DOHH2 (cell line): ENCODE measurements at regions not wholly inside any gene's neighbourhood (a gene's known extent, or its start where the extent isn't known, plus 50 kb on each side); places are given as distances from the start of the nearest gene placed in this dataset.

Source experiments
- CTCF ChIP-seq: fragments of 200-600 bp; sonication (generic); IDR thresholded peaks from one replicate; pipeline ENCODE4 v1.5.1; 2014; ENCODE audit warnings: antibody characterized with exemption, mild to moderate bottlenecking, low read depth, low read length; ENCODE audit not compliant: poor library complexity, severe bottlenecking
- EZH2phosphoT487 ChIP-seq: fragments of 200-600 bp; sonication (generic); IDR thresholded peaks from 2 replicates; pipeline ENCODE4 v1.6.1; 2017; ENCODE audit warnings: borderline replicate concordance, mild to moderate bottlenecking, antibody characterized with exemption, low read length, moderate library complexity, mixed read lengths

DNA sequence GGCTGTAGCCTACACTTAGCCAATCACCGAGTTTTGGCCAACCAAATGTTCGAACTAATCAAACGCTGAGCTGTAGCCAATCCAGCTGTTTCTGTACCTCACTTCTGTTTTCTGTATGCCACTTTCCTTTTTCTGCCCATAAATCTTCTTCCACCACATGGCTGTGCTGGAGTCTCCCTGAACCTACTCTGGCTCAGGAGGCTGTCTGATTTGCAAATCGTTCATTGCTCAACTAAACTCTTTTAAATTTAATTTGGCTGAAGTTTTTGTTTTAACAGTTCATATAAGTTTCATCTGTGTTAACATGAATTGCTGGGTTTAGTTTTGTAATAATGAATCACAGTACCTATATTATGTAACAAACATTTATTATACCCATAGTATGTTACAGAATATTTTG, 160.7 kb upstream of the PCDH7 start:
- TF ChIP-seq CTCF: no peak
- no peak for TF ChIP-seq EZH2phosphoT487
